ACC112 (cell line): ENCODE measurements at regions not wholly inside any gene's neighbourhood (a gene's known extent, or its start where the extent isn't known, plus 50 kb on each side); places are given as distances from the start of the nearest gene placed in this dataset.

Experiments used
- H2AFZ ChIP-seq: fragments of 200-600 bp; sonication (generic); one replicate; pipeline ENCODE4 v1.6.0; 2017; ENCODE audit warnings: antibody characterized with exemption, low read length; ENCODE audit not compliant: unreplicated experiment
- H3K27ac ChIP-seq: fragments of 200-600 bp; sonication (generic); 2 replicates; pipeline ENCODE4 v1.5.1; 2014; ENCODE audit warnings: low read depth, mild to moderate bottlenecking, antibody characterized with exemption, low read length, moderate library complexity
- H3K27me3 ChIP-seq: fragments of 200-600 bp; sonication (generic); 2 replicates; pipeline ENCODE4 v1.6.1; 2014; ENCODE audit warnings: mild to moderate bottlenecking, antibody characterized with exemption, low read length, moderate library complexity, mixed read lengths; ENCODE audit not compliant: insufficient read depth
- H3K36me3 ChIP-seq: fragments of 200-600 bp; sonication (generic); 2 replicates; pipeline ENCODE4 v1.6.1; 2016; ENCODE audit warnings: mild to moderate bottlenecking, antibody characterized with exemption, low read length, moderate library complexity, mixed read lengths; ENCODE audit not compliant: insufficient read depth
- H3K4me1 ChIP-seq: fragments of 200-600 bp; sonication (generic); one replicate; pipeline ENCODE4 v1.6.1; 2016; ENCODE audit warnings: low read length, mixed read lengths; ENCODE audit not compliant: insufficient read depth, unreplicated experiment, control insufficient read depth
- H3K4me3 ChIP-seq: fragments of 200-600 bp; sonication (generic); 2 replicates; pipeline ENCODE4 v1.5.1; 2014; ENCODE audit warnings: mild to moderate bottlenecking, low read depth, low read length
- H3K79me2 ChIP-seq: fragments of 200-600 bp; sonication (generic); one replicate; pipeline ENCODE4 v1.6.0; 2016; ENCODE audit warnings: low read length; ENCODE audit not compliant: control insufficient read depth, unreplicated experiment, insufficient read depth

- H3K27ac ChIP-seq = no peak overlapping the region
- no peaks in the 10 kb centered on the region for H3K27me3 ChIP-seq
- H3K36me3 ChIP-seq = no peaks in the 10 kb centered on the region; the same call in 1 of the 2 replicates
- H3K4me3 ChIP-seq = no peak overlapping the region
- H3K79me2 ChIP-seq = no peaks in the 10 kb centered on the region
- no peak overlapping the region for H2AFZ ChIP-seq
- H3K4me1 ChIP-seq = peaks cover 15% of the 10 kb centered on the region
Observed at GRCh38 chr1:55594701-55595100, 379.5 kb upstream of the USP24 start.

- Histone ChIP-seq H3K36me3 (no peaks in the 10 kb centered on the region; the same call in 1 of the 2 replicates), H3K27me3 (no peaks in the 10 kb centered on the region), H3K4me3 (no peak overlapping the region), H3K79me2 (no peaks in the 10 kb centered on the region), H2AFZ (no peak overlapping the region), H3K27ac (no peak overlapping the region), H3K4me1 (peaks cover 29% of the 10 kb centered on the region)
Observed at GRCh38 chr1:55593298-55593697, 378.1 kb upstream of the USP24 start.

DNA sequence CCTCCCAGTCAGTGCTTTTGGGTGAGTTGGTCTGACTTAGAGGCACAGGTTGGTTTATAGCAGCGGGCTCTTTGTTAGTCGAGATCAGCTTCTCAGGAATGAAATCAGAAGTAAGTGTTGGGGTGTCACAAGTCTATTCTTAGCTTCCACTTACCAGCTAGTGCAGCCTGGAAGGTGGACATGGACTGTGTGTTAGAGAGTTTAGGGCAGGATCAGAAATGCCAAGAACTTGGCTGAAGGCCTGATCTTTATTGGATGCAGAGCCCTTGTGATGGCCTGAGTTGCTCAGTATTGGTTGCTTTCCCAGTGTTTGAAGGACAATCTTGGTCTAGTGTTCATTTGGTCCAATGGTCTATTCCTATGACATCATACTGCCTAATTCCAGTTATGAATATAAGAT is 377.0 kb upstream of the USP24 start:
- Histone ChIP-seq H3K36me3 (no peaks in the 10 kb centered on the region; the same call in 1 of the 2 replicates), H3K79me2 (no peaks in the 10 kb centered on the region), H3K4me3 (no peak overlapping the region), H3K27me3 (no peaks in the 10 kb centered on the region), H2AFZ (no peak overlapping the region), H3K27ac (no peak overlapping the region; the same call in 1 of the 2 replicates), H3K4me1 (peaks cover 33% of the 10 kb centered on the region)

GRCh38 chr1:55589671-55590297 is 374.6 kb upstream of the USP24 start:
- no peaks in the 10 kb centered on the region for H3K27me3 ChIP-seq
- H2AFZ ChIP-seq = peak overlapping the region; percentile 90
- H3K36me3 ChIP-seq = no peaks in the 10 kb centered on the region
- H3K79me2 ChIP-seq = no peaks in the 10 kb centered on the region
- H3K4me1 ChIP-seq = peaks cover 41% of the 10 kb centered on the region
- peak overlapping the region; percentile 36 for H3K4me3 ChIP-seq
- H3K27ac ChIP-seq = peak overlapping the region; percentile 97

DNA sequence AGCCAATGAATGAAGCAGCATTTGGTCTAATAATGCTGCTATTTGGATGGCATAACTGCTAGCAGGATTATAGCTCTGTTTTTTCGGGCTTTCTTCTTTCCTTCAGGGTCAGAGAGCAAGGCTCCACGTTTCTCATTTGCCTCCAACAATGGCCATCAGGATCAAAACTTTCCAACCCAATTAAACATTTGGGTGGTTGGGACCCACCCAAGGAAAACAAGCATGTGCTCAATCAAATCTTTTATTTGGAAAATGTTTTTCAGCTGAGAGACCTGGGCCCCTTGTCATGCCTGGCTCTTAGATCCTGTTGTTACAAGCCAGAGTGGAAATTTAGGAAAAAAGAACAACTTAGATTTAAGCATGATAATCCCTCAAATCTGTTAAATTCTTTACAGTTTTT is 373.1 kb upstream of the USP24 start:
- Histone ChIP-seq H3K36me3 (no peaks in the 10 kb centered on the region), H2AFZ (peak overlapping the region; percentile 90), H3K27ac (peak overlapping the region; percentile 97), H3K79me2 (no peaks in the 10 kb centered on the region), H3K27me3 (no peaks in the 10 kb centered on the region), H3K4me3 (no peak overlapping the region), H3K4me1 (peaks cover 47% of the 10 kb centered on the region)

GRCh38 chr1:55586771-55587170 is 371.6 kb upstream of the USP24 start:
- Histone ChIP-seq H3K4me1 (peaks cover 58% of the 10 kb centered on the region), H3K79me2 (no peaks in the 10 kb centered on the region), H2AFZ (no peak overlapping the region), H3K27me3 (no peaks in the 10 kb centered on the region), H3K27ac (no peak overlapping the region), H3K4me3 (no peak overlapping the region), H3K36me3 (no peaks in the 10 kb centered on the region)

DNA sequence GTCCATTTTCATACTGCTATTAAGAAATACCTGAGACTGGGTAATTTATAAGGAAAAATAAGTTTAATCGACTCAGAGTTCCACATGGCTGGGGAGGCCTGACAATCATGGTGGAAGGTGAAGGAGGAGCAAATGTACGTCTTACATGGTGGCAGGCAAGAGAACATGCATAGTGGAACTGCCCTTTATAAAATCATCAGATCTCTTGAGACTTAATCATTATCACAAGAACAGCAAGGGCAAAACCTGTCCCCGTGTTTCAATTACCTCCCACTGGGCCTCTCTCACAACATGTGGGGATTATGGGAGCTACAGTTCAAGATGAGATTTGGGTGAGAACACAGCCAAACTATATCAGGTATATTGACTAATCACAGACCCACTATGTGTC is 370.2 kb upstream of the USP24 start:
- peak overlapping the region; percentile 83 for H3K27ac ChIP-seq
- H3K27me3 ChIP-seq = no peaks in the 10 kb centered on the region
- peaks cover 63% of the 10 kb centered on the region for H3K4me1 ChIP-seq
- H3K36me3 ChIP-seq = no peaks in the 10 kb centered on the region
- H3K79me2 ChIP-seq = no peaks in the 10 kb centered on the region
- no peak overlapping the region for H3K4me3 ChIP-seq
- peak overlapping the region; percentile 59 for H2AFZ ChIP-seq

GRCh38 chr1:55584526-55585401 is 369.6 kb upstream of the USP24 start:
- Histone ChIP-seq H3K4me3 (no peak overlapping the region), H3K4me1 (peaks cover 63% of the 10 kb centered on the region), H3K36me3 (no peaks in the 10 kb centered on the region), H3K27me3 (no peaks in the 10 kb centered on the region), H3K27ac (peak overlapping the region; percentile 83), H3K79me2 (no peaks in the 10 kb centered on the region), H2AFZ (peak overlapping the region; percentile 59)

DNA sequence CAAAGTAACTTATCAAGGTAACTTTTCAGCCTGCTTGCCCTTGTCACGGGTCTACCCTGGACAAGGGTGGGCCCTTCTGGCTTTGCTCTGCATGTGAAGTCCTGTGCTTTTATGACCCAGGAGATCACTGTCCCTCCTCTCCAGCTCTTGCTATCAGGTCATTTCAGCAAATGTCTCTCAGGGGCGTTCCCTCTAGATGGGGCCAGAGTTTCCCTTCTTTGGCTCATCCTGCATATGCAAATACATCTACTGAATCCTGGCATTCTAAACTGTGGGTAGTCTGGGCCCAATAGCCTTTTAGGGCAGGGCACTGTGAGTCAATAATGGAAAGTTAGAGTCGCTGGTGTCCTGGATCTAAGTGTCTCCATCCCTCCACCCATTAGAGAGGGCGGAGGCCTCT is 366.9 kb upstream of the USP24 start:
- H3K27me3 ChIP-seq = no peaks in the 10 kb centered on the region
- no peaks in the 10 kb centered on the region for H3K79me2 ChIP-seq
- no peak overlapping the region for H2AFZ ChIP-seq
- H3K4me3 ChIP-seq = no peak overlapping the region
- H3K27ac ChIP-seq = peak overlapping the region; percentile 99
- peaks cover 56% of the 10 kb centered on the region for H3K4me1 ChIP-seq
- H3K36me3 ChIP-seq = no peaks in the 10 kb centered on the region

DNA sequence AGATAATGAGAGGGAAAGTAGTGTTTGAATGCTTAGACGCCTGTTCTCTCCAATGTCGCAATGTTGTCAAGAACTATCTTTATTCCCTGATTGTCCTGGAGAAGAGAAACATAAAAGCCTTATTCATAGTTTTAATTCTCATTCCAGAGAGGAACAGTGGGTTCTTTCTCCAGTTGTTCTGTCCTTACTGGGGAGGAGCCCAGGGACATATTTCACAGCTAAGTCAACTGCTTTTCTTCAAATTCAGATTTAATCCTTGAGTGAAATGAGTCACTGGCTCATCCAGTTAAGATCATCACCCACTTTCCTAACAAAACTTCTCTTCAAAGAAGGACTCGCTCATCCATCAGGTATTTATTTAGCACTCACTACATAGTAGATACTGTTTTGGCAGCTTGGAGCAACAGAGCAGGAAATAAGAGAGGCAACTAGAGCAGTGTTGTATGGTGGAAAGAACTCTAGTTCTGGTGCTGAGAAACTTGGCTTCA is 365.7 kb upstream of the USP24 start:
- peak overlapping the region; percentile 35 for H2AFZ ChIP-seq
- no peaks in the 10 kb centered on the region for H3K36me3 ChIP-seq
- H3K4me3 ChIP-seq = peak overlapping the region; percentile 6; the same call in 1 of the 2 replicates
- H3K27ac ChIP-seq = peak overlapping the region; percentile 99
- H3K4me1 ChIP-seq = peaks cover 56% of the 10 kb centered on the region
- H3K27me3 ChIP-seq = no peaks in the 10 kb centered on the region
- no peaks in the 10 kb centered on the region for H3K79me2 ChIP-seq
